Breast epithelium (tissue), 3 donors: ENCODE measurements at regions not wholly inside any gene's neighbourhood (a gene's known extent, or its start where the extent isn't known, plus 50 kb on each side); places are given as distances from the start of the nearest gene placed in this dataset.

ENCODE experiments used
- POLR2A ChIP-seq: fragments of 450-650 bp; IDR thresholded peaks from one replicate; pipeline ENCODE4 v1.6.1; 2016; ENCODE audit warnings: antibody characterized with exemption, mild to moderate bottlenecking, moderate library complexity
- POLR2AphosphoS5 ChIP-seq, 3 donors: sonication (generic); formaldehyde crosslinking; IDR thresholded peaks; one replicate each; pipeline ENCODE4 v1.6.1; 2017; ENCODE audit warnings: antibody characterized with exemption in 3 of 3
- TF ChIP-seq, protein P1 (sequence below), 3 donors: fragments of 450-650 bp; IDR thresholded peaks; one replicate each; pipeline ENCODE4 v1.5.1; 2016 to 2017; ENCODE audit warnings: antibody characterized with exemption in 3 of 3, mild to moderate bottlenecking in 3 of 3, moderate library complexity in 3 of 3

DNA sequence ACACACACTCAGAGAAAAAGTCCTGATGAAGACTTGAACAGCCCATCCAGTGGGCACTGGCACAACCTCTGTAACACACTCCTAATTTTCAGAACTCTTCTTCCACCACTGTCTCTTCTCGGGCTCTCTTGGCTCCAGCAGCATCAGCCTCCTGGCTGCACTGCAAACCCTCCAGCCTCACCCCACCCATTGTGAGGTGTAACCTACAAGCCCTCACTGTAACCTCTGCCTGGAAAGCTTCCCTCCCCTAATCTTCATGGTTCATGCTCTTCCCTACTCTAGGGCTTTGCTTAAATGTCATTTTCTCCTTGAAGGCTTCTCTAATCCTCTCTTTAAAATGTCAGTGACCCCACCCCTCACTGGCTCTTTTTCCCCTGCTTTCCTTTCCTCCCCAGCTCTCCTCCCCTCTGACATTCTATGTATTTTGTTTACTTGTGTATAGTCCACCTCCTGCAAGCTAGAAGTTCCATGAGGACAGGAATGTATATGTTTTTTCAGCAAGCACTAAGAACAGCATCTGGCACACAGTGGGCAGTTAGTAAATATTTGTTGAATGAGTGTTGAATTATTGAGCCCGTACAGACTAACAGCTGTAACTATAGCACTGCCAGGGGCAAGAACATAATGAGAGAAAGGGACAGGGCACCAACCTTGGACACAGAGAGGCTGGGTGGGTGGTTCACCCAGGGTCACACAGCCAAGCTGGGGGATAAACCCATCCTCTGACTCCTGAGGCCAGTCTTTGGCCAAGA lies 76.4 kb downstream of the ESM1 start:
- TF ChIP-seq, protein P1, sequence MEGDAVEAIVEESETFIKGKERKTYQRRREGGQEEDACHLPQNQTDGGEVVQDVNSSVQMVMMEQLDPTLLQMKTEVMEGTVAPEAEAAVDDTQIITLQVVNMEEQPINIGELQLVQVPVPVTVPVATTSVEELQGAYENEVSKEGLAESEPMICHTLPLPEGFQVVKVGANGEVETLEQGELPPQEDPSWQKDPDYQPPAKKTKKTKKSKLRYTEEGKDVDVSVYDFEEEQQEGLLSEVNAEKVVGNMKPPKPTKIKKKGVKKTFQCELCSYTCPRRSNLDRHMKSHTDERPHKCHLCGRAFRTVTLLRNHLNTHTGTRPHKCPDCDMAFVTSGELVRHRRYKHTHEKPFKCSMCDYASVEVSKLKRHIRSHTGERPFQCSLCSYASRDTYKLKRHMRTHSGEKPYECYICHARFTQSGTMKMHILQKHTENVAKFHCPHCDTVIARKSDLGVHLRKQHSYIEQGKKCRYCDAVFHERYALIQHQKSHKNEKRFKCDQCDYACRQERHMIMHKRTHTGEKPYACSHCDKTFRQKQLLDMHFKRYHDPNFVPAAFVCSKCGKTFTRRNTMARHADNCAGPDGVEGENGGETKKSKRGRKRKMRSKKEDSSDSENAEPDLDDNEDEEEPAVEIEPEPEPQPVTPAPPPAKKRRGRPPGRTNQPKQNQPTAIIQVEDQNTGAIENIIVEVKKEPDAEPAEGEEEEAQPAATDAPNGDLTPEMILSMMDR (IDR thresholded peaks at IDR 0.05): no peak
- TF ChIP-seq POLR2AphosphoS5 (IDR thresholded peaks at IDR 0.05) (no peak), POLR2A (no peak)
